ENCODE measurements at regions not wholly inside any gene's neighbourhood (a gene's known extent, or its start where the extent isn't known, plus 50 kb on each side); places are given as distances from the start of the nearest gene placed in this dataset.

DNA sequence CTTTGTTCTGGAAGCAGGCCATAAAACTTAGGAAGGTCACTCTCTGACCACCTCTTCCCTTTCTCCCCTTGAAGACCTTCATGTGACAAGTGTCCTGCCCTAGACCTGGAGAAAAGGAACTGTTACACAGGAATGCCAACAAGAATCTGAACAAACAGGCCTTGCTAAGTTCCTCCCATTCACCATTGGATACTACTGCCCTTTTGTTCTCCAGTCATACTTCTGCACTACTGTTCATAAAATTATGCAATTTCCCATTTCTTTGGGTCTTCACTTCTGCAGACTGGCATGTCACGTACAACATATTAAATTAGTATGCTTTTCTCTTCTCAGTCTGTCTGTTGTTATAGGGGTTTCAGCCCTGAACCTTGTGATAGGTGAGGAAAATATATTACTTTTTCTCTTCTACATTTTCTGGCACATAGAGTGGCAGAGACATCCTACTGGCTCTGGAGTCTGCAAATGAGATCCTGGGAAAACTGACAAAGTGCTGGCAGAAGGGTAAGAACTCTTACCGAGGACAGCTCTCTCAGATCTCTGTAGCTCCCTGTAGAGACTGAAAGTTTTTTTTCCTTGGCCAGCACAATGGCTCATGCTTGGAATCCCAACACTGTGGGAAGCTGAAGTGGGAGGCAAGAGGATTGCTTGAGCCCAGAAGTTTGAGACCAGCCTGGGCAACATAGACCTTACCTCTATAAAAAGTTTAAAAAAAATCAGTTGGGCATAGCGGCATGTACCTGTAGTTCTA is 87.6 kb upstream of the SPRY2 start:
- TF ChIP-seq CTCF (conservative IDR thresholded peaks at IDR 0.05; ENCODE audit: low read depth, low read length) (no peak), ELK1 (IDR thresholded peaks at IDR 0.05; ENCODE audit: borderline replicate concordance, low read depth, low read length) (no peak)

Measured in IMR-90 (cell line).